ENCODE measurements at regions not wholly inside any gene's neighbourhood (a gene's known extent, or its start where the extent isn't known, plus 50 kb on each side); places are given as distances from the start of the nearest gene placed in this dataset.

- H3K4me3 ChIP-seq (ENCODE audit: insufficient read depth in 1 of 2, low read depth in 1 of 2, low read length in 2 of 2), result no peak overlapping the region
- no peak for DNase-seq
- no peak overlapping the region for H2BK120ac ChIP-seq (ENCODE audit: low read depth, low read length)
- H3K9me3 ChIP-seq (ENCODE audit: control insufficient read depth, low read length), result no peaks in the 10 kb centered on the region
- no peaks in the 10 kb centered on the region for H3K36me3 ChIP-seq (ENCODE audit: control insufficient read depth in 1 of 2, insufficient read depth in 2 of 2, low read depth in 1 of 2, low read length in 2 of 2)
- H2BK15ac ChIP-seq (ENCODE audit: low read depth, poor library complexity, severe bottlenecking), result no peak overlapping the region
- no peak overlapping the region for H2AFZ ChIP-seq (ENCODE audit: low read depth, low read length)
- no peak overlapping the region for H4K8ac ChIP-seq (ENCODE audit: low read length)
- H2BK5ac ChIP-seq (ENCODE audit: low read depth, low read length, poor library complexity, severe bottlenecking), result no peak overlapping the region
- no peaks in the 10 kb centered on the region for H3K4me1 ChIP-seq (ENCODE audit: control insufficient read depth, insufficient read depth, low read depth, low read length)
- no peak overlapping the region for H3K27ac ChIP-seq (ENCODE audit: low read length, poor library complexity, severe bottlenecking)
- no peak overlapping the region for H3K4me2 ChIP-seq (ENCODE audit: low read length, poor library complexity, severe bottlenecking)
- H2BK12ac ChIP-seq (ENCODE audit: low read length in 2 of 2), result no peak overlapping the region
- no peak overlapping the region for H3K18ac ChIP-seq (ENCODE audit: low read depth in 1 of 2, low read length in 2 of 2)
- no peak overlapping the region for H3K23ac ChIP-seq (ENCODE audit: low read length in 2 of 2)
- H3K79me1 ChIP-seq (replicated peaks; ENCODE audit: low read length, poor library complexity, severe bottlenecking), result no peaks in the 10 kb centered on the region
- no peak overlapping the region for H3K4ac ChIP-seq (ENCODE audit: low read depth in 1 of 2, low read length in 2 of 2)
- H3K27me3 ChIP-seq (ENCODE audit: control insufficient read depth in 1 of 2, insufficient read depth in 1 of 2, low read length in 2 of 2), result no peaks in the 10 kb centered on the region
- H3K14ac ChIP-seq (ENCODE audit: low read length in 2 of 2), result no peak overlapping the region
- H4K91ac ChIP-seq (ENCODE audit: low read length), result no peak overlapping the region
- H3K9ac ChIP-seq (ENCODE audit: low read length), result no peak overlapping the region
- H2AK5ac ChIP-seq (ENCODE audit: low read length, severe bottlenecking), result no peak overlapping the region
Observed at GRCh38 chr4:81290813-81291212, 75.8 kb upstream of the PRKG2 start.

GRCh38 chr4:81287101-81287500 is 72.1 kb upstream of the PRKG2 start:
- no peak overlapping the region for H4K8ac ChIP-seq (ENCODE audit: low read length)
- no peak overlapping the region for H2BK12ac ChIP-seq (ENCODE audit: low read length in 2 of 2)
- H3K18ac ChIP-seq (ENCODE audit: low read depth in 1 of 2, low read length in 2 of 2), result no peak overlapping the region
- no peak overlapping the region for H3K14ac ChIP-seq (ENCODE audit: low read length in 2 of 2)
- no peak overlapping the region for H3K9ac ChIP-seq (ENCODE audit: low read length)
- H2BK120ac ChIP-seq (ENCODE audit: low read depth, low read length), result no peak overlapping the region
- no peaks in the 10 kb centered on the region for H3K79me1 ChIP-seq (replicated peaks; ENCODE audit: low read length, poor library complexity, severe bottlenecking)
- no peaks in the 10 kb centered on the region for H3K27me3 ChIP-seq (ENCODE audit: control insufficient read depth in 1 of 2, insufficient read depth in 1 of 2, low read length in 2 of 2)
- H2AK5ac ChIP-seq (ENCODE audit: low read length, severe bottlenecking), result no peak overlapping the region
- no peak overlapping the region for H3K27ac ChIP-seq (ENCODE audit: low read length, poor library complexity, severe bottlenecking)
- H3K4me3 ChIP-seq (ENCODE audit: insufficient read depth in 1 of 2, low read depth in 1 of 2, low read length in 2 of 2), result no peak overlapping the region
- no peak overlapping the region for H3K4me2 ChIP-seq (ENCODE audit: low read length, poor library complexity, severe bottlenecking)
- no peak overlapping the region for H4K91ac ChIP-seq (ENCODE audit: low read length)
- no peak for DNase-seq
- no peak overlapping the region for H2BK5ac ChIP-seq (ENCODE audit: low read depth, low read length, poor library complexity, severe bottlenecking)
- H3K36me3 ChIP-seq (ENCODE audit: control insufficient read depth in 1 of 2, insufficient read depth in 2 of 2, low read depth in 1 of 2, low read length in 2 of 2), result no peaks in the 10 kb centered on the region
- no peak overlapping the region for H3K4ac ChIP-seq (ENCODE audit: low read depth in 1 of 2, low read length in 2 of 2)
- H3K4me1 ChIP-seq (ENCODE audit: control insufficient read depth, insufficient read depth, low read depth, low read length), result no peaks in the 10 kb centered on the region
- no peak overlapping the region for H3K23ac ChIP-seq (ENCODE audit: low read length in 2 of 2)
- H2BK15ac ChIP-seq (ENCODE audit: low read depth, poor library complexity, severe bottlenecking), result no peak overlapping the region
- H3K9me3 ChIP-seq (ENCODE audit: control insufficient read depth, low read length), result no peaks in the 10 kb centered on the region
- H2AFZ ChIP-seq (ENCODE audit: low read depth, low read length), result no peak overlapping the region

GRCh38 chr4:81282131-81282530 is 67.1 kb upstream of the PRKG2 start:
- Histone ChIP-seq H3K23ac (ENCODE audit: low read length in 2 of 2) (no peak overlapping the region), H2BK120ac (ENCODE audit: low read depth, low read length) (no peak overlapping the region), H3K27ac (ENCODE audit: low read length, poor library complexity, severe bottlenecking) (no peak overlapping the region), H3K4ac (ENCODE audit: low read depth in 1 of 2, low read length in 2 of 2) (no peak overlapping the region), H2BK5ac (ENCODE audit: low read depth, low read length, poor library complexity, severe bottlenecking) (no peak overlapping the region), H3K79me1 (replicated peaks; ENCODE audit: low read length, poor library complexity, severe bottlenecking) (no peaks in the 10 kb centered on the region), H3K36me3 (ENCODE audit: control insufficient read depth in 1 of 2, insufficient read depth in 2 of 2, low read depth in 1 of 2, low read length in 2 of 2) (no peaks in the 10 kb centered on the region), H2AFZ (ENCODE audit: low read depth, low read length) (no peak overlapping the region), H2BK12ac (ENCODE audit: low read length in 2 of 2) (no peak overlapping the region), H3K18ac (ENCODE audit: low read depth in 1 of 2, low read length in 2 of 2) (no peak overlapping the region), H3K4me3 (ENCODE audit: insufficient read depth in 1 of 2, low read depth in 1 of 2, low read length in 2 of 2) (no peak overlapping the region), H2AK5ac (ENCODE audit: low read length, severe bottlenecking) (no peak overlapping the region), H3K14ac (ENCODE audit: low read length in 2 of 2) (no peak overlapping the region), H4K91ac (ENCODE audit: low read length) (no peak overlapping the region), H3K4me1 (ENCODE audit: control insufficient read depth, insufficient read depth, low read depth, low read length) (no peaks in the 10 kb centered on the region), H3K9me3 (ENCODE audit: control insufficient read depth, low read length) (no peaks in the 10 kb centered on the region), H3K27me3 (ENCODE audit: control insufficient read depth in 1 of 2, insufficient read depth in 1 of 2, low read length in 2 of 2) (no peaks in the 10 kb centered on the region), H4K8ac (ENCODE audit: low read length) (no peak overlapping the region), H2BK15ac (ENCODE audit: low read depth, poor library complexity, severe bottlenecking) (no peak overlapping the region), H3K9ac (ENCODE audit: low read length) (no peak overlapping the region), H3K4me2 (ENCODE audit: low read length, poor library complexity, severe bottlenecking) (no peak overlapping the region)
- 33% methylated on average over 1 of the region's 3 CpGs for WGBS
- no peak for DNase-seq

GRCh38 chr4:81274460-81274859 is 59.4 kb upstream of the PRKG2 start:
- no peak overlapping the region for H2AFZ ChIP-seq (ENCODE audit: low read depth, low read length)
- no peaks in the 10 kb centered on the region for H3K79me1 ChIP-seq (replicated peaks; ENCODE audit: low read length, poor library complexity, severe bottlenecking)
- DNase-seq, result no peak
- no peak overlapping the region for H4K91ac ChIP-seq (ENCODE audit: low read length)
- no CpG with 5 or more reads among the region's 1 CpG for WGBS
- no peak overlapping the region for H3K27ac ChIP-seq (ENCODE audit: low read length, poor library complexity, severe bottlenecking)
- no peak overlapping the region for H3K18ac ChIP-seq (ENCODE audit: low read depth in 1 of 2, low read length in 2 of 2)
- no peaks in the 10 kb centered on the region for H3K36me3 ChIP-seq (ENCODE audit: control insufficient read depth in 1 of 2, insufficient read depth in 2 of 2, low read depth in 1 of 2, low read length in 2 of 2)
- H4K8ac ChIP-seq (ENCODE audit: low read length), result no peak overlapping the region
- H3K23ac ChIP-seq (ENCODE audit: low read length in 2 of 2), result no peak overlapping the region
- H3K9ac ChIP-seq (ENCODE audit: low read length), result no peak overlapping the region
- H3K27me3 ChIP-seq (ENCODE audit: control insufficient read depth in 1 of 2, insufficient read depth in 1 of 2, low read length in 2 of 2), result no peaks in the 10 kb centered on the region
- no peak overlapping the region for H2AK5ac ChIP-seq (ENCODE audit: low read length, severe bottlenecking)
- H3K4me1 ChIP-seq (ENCODE audit: control insufficient read depth, insufficient read depth, low read depth, low read length), result no peaks in the 10 kb centered on the region
- no peak overlapping the region for H2BK12ac ChIP-seq (ENCODE audit: low read length in 2 of 2)
- H3K4ac ChIP-seq (ENCODE audit: low read depth in 1 of 2, low read length in 2 of 2), result no peak overlapping the region
- H2BK5ac ChIP-seq (ENCODE audit: low read depth, low read length, poor library complexity, severe bottlenecking), result no peak overlapping the region
- H3K4me3 ChIP-seq (ENCODE audit: insufficient read depth in 1 of 2, low read depth in 1 of 2, low read length in 2 of 2), result no peak overlapping the region
- no peak overlapping the region for H3K14ac ChIP-seq (ENCODE audit: low read length in 2 of 2)
- no peak overlapping the region for H2BK120ac ChIP-seq (ENCODE audit: low read depth, low read length)
- no peak overlapping the region for H3K4me2 ChIP-seq (ENCODE audit: low read length, poor library complexity, severe bottlenecking)
- H2BK15ac ChIP-seq (ENCODE audit: low read depth, poor library complexity, severe bottlenecking), result no peak overlapping the region
- H3K9me3 ChIP-seq (ENCODE audit: control insufficient read depth, low read length), result peaks cover 16% of the 10 kb centered on the region

Measured in mesenchymal stem cell (in vitro differentiated cells and primary cell).